ENCODE measurements at regions not wholly inside any gene's neighbourhood (a gene's known extent, or its start where the extent isn't known, plus 50 kb on each side); places are given as distances from the start of the nearest gene placed in this dataset.

DNA sequence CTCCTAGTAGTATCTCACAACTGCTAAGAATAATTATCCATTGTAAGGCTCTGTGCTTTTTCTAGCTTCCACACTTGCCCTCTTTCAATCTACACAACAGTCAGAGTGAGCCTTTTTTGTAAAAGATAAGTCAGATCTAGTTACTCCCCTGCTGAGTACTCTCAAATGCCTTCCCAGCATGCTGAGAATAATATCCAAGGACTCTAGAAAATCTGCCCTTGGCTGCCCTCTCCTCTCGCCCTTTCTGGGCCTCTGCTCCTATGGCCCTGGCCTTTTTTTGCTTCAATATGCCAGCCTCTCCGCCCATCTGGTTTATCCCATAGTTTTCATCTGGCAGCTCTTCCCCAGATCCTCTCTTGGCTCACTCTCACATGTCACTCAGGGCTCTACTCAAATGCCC is 455.9 kb upstream of the UBE2E3 start:
- Histone ChIP-seq H3K27ac (ENCODE audit: low read depth, low read length, poor library complexity, severe bottlenecking) (no peak overlapping the region), H3K9me3 (ENCODE audit: low read depth, low read length, poor library complexity, severe bottlenecking) (no peaks in the 10 kb centered on the region)
- intact Hi-C loops (cut with micrococcal nuclease; ENCODE audit: unreplicated experiment) = no loop called here

DNA sequence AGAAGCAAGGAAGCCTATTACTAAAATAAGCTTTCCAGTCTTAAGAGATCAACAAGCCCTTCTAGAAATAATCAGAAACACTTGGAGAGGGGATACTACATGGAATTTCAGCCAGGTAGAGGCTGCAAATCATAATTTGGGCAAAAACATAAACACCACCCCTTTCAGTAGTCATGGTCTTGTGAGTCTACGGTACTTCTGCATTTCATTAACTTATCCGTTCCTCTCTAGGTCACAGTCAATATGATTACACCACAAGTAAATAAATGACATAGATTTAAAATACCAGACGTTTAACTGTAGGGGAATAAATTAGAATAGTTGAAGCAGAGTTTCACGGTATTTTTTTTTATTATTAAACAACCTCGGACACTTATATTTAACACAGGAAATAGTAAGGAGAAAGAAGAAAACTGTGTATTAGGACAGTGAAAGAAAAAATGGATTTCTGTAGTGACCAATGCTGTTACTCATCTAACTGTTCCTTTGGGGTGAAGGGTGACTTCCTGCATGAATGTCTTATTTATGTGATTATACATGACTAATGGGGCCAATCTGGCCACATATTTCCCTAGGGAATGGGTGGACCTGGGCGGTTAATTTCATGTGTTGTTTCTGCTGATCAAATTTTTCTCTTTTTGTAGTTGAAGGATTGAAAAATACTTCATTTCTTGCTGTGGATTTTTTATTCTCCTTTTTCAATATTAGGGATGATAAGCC is 456.6 kb upstream of the UBE2E3 start:
- H3K36me3 ChIP-seq (ENCODE audit: insufficient read depth, low read length, poor library complexity, severe bottlenecking) = no peaks in the 10 kb centered on the region
- intact Hi-C loops (cut with micrococcal nuclease; ENCODE audit: unreplicated experiment) = no loop called here
- H3K4me1 ChIP-seq (ENCODE audit: insufficient read depth, low read length, poor library complexity, severe bottlenecking) = no peaks in the 10 kb centered on the region
- no peaks in the 10 kb centered on the region for H3K27me3 ChIP-seq (replicated peaks; ENCODE audit: insufficient read depth, low read depth, low read length, poor library complexity)
- ChIA-PET POLR2A (ENCODE audit: low non-redundant PET) (no interaction called here), CTCF (no interaction called here)
- no peak overlapping the region for H3K27ac ChIP-seq (ENCODE audit: low read depth, low read length, poor library complexity, severe bottlenecking)
- no peaks in the 10 kb centered on the region for H3K9me3 ChIP-seq (ENCODE audit: low read depth, low read length, poor library complexity, severe bottlenecking)
- TF ChIP-seq, protein P1, sequence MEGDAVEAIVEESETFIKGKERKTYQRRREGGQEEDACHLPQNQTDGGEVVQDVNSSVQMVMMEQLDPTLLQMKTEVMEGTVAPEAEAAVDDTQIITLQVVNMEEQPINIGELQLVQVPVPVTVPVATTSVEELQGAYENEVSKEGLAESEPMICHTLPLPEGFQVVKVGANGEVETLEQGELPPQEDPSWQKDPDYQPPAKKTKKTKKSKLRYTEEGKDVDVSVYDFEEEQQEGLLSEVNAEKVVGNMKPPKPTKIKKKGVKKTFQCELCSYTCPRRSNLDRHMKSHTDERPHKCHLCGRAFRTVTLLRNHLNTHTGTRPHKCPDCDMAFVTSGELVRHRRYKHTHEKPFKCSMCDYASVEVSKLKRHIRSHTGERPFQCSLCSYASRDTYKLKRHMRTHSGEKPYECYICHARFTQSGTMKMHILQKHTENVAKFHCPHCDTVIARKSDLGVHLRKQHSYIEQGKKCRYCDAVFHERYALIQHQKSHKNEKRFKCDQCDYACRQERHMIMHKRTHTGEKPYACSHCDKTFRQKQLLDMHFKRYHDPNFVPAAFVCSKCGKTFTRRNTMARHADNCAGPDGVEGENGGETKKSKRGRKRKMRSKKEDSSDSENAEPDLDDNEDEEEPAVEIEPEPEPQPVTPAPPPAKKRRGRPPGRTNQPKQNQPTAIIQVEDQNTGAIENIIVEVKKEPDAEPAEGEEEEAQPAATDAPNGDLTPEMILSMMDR (conservative IDR thresholded peaks at IDR 0.05; ENCODE audit: low read depth, low read length) = no peak
- TF ChIP-seq EZH2 (IDR thresholded peaks at IDR 0.05; ENCODE audit: borderline replicate concordance, low read depth, low read length, poor library complexity, severe bottlenecking) = no peak
- H3K4me3 ChIP-seq (ENCODE audit: low read depth, low read length, poor library complexity, severe bottlenecking) = no peak overlapping the region
- no TSS peak for BruUV-seq (replicated peaks)
- no peak for DNase-seq (ENCODE audit: low spot score)

More for the DNA sequence above, 455.9 kb upstream of the UBE2E3 start:
- POLR2A ChIA-PET (ENCODE audit: low non-redundant PET) = no interaction called here
- BruUV-seq (replicated peaks) = no TSS peak
- H3K27me3 ChIP-seq (replicated peaks; ENCODE audit: insufficient read depth, low read depth, low read length, poor library complexity) = no peaks in the 10 kb centered on the region
- CTCF ChIA-PET = no interaction called here
- H3K4me3 ChIP-seq (ENCODE audit: low read depth, low read length, poor library complexity, severe bottlenecking) = no peak overlapping the region
- no peaks in the 10 kb centered on the region for H3K4me1 ChIP-seq (ENCODE audit: insufficient read depth, low read length, poor library complexity, severe bottlenecking)
- TF ChIP-seq, protein P1 (conservative IDR thresholded peaks at IDR 0.05; ENCODE audit: low read depth, low read length) = no peak
- no peak for DNase-seq (ENCODE audit: low spot score)
- H3K36me3 ChIP-seq (ENCODE audit: insufficient read depth, low read length, poor library complexity, severe bottlenecking) = no peaks in the 10 kb centered on the region

DNA sequence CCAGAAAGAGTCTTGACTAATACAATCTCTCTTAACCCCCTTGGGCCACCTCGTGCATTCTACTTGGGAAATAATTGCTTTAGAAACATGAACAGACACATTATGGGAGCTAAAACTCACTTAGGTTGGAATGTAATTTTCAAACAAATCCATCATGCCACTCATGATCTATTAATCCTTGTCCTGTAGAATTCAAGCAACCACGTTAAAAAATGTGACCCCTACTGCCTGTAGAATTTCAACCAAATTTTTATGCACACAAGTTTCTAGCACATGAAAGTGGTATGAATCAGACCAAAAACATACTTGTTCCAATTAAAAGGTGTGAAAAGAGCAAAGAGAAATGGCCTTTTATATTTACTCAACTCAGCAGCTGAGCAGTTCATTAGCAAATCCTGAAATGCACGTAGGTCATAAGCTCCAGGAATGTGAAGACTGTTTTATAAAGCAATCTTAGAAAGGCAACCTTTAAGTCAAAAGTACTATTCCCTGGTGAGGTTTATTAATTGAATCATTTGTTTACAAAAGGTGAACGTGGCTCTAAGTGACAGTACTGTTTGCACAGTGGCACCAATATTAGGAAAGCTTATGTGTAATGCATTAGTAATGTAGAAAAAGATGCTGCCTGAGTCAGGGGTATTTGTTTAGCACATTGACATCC is 459.4 kb upstream of the UBE2E3 start:
- intact Hi-C loops (cut with micrococcal nuclease; ENCODE audit: unreplicated experiment) = no loop called here
- TF ChIP-seq, protein P1 (conservative IDR thresholded peaks at IDR 0.05; ENCODE audit: low read depth, low read length) = no peak
- TF ChIP-seq EZH2 (IDR thresholded peaks at IDR 0.05; ENCODE audit: borderline replicate concordance, low read depth, low read length, poor library complexity, severe bottlenecking) = no peak
- ChIA-PET CTCF (no interaction called here), POLR2A (ENCODE audit: low non-redundant PET) (no interaction called here)
- Histone ChIP-seq H3K4me1 (ENCODE audit: insufficient read depth, low read length, poor library complexity, severe bottlenecking) (no peaks in the 10 kb centered on the region), H3K27me3 (replicated peaks; ENCODE audit: insufficient read depth, low read depth, low read length, poor library complexity) (no peaks in the 10 kb centered on the region), H3K27ac (ENCODE audit: low read depth, low read length, poor library complexity, severe bottlenecking) (no peak overlapping the region), H3K9me3 (ENCODE audit: low read depth, low read length, poor library complexity, severe bottlenecking) (no peaks in the 10 kb centered on the region), H3K36me3 (ENCODE audit: insufficient read depth, low read length, poor library complexity, severe bottlenecking) (no peaks in the 10 kb centered on the region), H3K4me3 (ENCODE audit: low read depth, low read length, poor library complexity, severe bottlenecking) (no peak overlapping the region)
- no TSS peak for BruUV-seq (replicated peaks)
- DNase-seq (ENCODE audit: low spot score) = no peak

Measured in A673 (cell line).